Left lung (tissue), 4 donors: ENCODE measurements at regions not wholly inside any gene's neighbourhood (a gene's known extent, or its start where the extent isn't known, plus 50 kb on each side); places are given as distances from the start of the nearest gene placed in this dataset.

Experiments
- ATAC-seq: fragments of 200-7000 bp; cut with Tn5 transposase; one replicate; pipeline ENCODE4 v1.9.1; 2020; ENCODE audit warnings: moderate library complexity
- DNase-seq, 4 donors: peaks; one replicate each; pipeline ENCODE4 v3.0.0-alpha.2; 2013 to 2020
- H3K27ac ChIP-seq, 2 donors: fragments of 200-600 bp; sonication (generic) in 1 of 2; one replicate each; pipeline versions ENCODE4 v1.5.0 to v1.8.0; 2020 to 2021
- H3K27me3 ChIP-seq, 2 donors: fragments of 200-600 bp; sonication (generic) in 1 of 2; one replicate each; pipeline versions ENCODE4 v1.5.0 to v1.8.0; 2020 to 2021
- H3K36me3 ChIP-seq, 2 donors: fragments of 200-600 bp; sonication (generic) in 1 of 2; one replicate each; pipeline versions ENCODE4 v1.5.0 to v1.8.0; 2020 to 2021
- H3K4me1 ChIP-seq, 2 donors: fragments of 200-600 bp; one replicate each; pipeline ENCODE4 v1.8.0; 2021
- H3K4me3 ChIP-seq, 2 donors: fragments of 200-600 bp; sonication (generic) in 1 of 2; one replicate each; pipeline versions ENCODE4 v1.5.0 to v1.8.0; 2020 to 2021; ENCODE audit warnings: mild to moderate bottlenecking in 1 of 2
- H3K9me3 ChIP-seq, 2 donors: fragments of 200-600 bp; sonication (generic) in 1 of 2; one replicate each; pipeline versions ENCODE4 v1.5.0 to v1.8.0; 2020 to 2021
- intact Hi-C, 2 donors: fragments of 100-400 bp; cut with DNase I; formaldehyde crosslinking; loops; one replicate each; pipeline versions ENCODE4 v1.11.2 to v1.14.2; 2022
- TF ChIP-seq, protein P1 (sequence below), 2 donors: fragments of 200-600 bp; sonication (generic) in 1 of 2; IDR thresholded peaks; one replicate each; pipeline versions ENCODE4 v1.5.0 to v1.8.0; 2021; ENCODE audit warnings: antibody characterized with exemption in 2 of 2
- donor health status: DM: no; HTN: yes; CAD: no.
- donor health status: DM: no; HTN: no; CAD: no.

DNA sequence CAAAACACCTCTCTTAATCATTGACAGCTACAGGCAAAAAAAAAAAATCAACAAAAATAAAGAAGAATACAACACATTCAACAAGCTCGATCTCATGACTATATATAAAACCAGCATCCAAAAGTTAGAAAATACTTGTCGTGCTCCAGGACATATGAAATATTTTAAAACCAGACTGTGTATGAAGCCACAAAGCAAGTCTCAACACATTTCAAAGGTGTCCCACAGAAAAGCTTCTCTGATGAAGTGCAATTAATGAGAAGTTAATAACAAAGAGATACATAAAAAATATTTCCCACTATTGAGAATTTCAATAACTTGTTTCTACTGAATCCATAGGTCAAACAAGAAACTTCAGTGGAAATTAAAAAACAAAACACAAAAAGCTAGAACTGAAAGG is 178.7 kb downstream of the PLK2 start:
- ATAC-seq, result no peak

DNA sequence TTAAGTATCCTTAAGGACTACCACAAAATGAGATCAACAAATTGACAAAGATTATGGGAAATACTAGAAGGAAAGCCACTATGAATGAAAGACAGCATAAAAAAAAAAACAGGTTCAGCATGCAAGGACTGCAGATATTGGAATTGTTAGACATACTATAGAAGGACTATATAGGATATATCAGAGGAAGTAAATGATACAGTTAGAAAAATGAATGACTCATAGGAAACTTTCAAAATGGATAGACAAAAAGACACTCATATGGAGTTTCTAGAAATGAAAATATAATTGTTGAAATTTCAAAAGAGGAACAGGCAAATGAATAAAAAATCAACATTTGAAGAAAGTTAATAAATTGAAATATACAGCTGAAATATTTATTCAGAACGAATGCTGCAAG is 180.6 kb downstream of the PLK2 start:
- H3K27ac ChIP-seq, result no peak overlapping the region
- no peaks in the 10 kb centered on the region for H3K4me1 ChIP-seq
- no peaks in the 10 kb centered on the region for H3K36me3 ChIP-seq
- no peak overlapping the region for H3K4me3 ChIP-seq
- intact Hi-C loops, result no loop called here
- ATAC-seq, result no peak
- no peak for DNase-seq
- no peaks in the 10 kb centered on the region for H3K27me3 ChIP-seq
- TF ChIP-seq, protein P1, sequence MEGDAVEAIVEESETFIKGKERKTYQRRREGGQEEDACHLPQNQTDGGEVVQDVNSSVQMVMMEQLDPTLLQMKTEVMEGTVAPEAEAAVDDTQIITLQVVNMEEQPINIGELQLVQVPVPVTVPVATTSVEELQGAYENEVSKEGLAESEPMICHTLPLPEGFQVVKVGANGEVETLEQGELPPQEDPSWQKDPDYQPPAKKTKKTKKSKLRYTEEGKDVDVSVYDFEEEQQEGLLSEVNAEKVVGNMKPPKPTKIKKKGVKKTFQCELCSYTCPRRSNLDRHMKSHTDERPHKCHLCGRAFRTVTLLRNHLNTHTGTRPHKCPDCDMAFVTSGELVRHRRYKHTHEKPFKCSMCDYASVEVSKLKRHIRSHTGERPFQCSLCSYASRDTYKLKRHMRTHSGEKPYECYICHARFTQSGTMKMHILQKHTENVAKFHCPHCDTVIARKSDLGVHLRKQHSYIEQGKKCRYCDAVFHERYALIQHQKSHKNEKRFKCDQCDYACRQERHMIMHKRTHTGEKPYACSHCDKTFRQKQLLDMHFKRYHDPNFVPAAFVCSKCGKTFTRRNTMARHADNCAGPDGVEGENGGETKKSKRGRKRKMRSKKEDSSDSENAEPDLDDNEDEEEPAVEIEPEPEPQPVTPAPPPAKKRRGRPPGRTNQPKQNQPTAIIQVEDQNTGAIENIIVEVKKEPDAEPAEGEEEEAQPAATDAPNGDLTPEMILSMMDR (IDR thresholded peaks at IDR 0.05), result no peak
- peaks cover 0 to 4% of the 10 kb centered on the region in 2 donors for H3K9me3 ChIP-seq

More for the DNA sequence above, 178.7 kb downstream of the PLK2 start:
- H3K9me3 ChIP-seq, result peaks cover 0 to 4% of the 10 kb centered on the region in 2 donors
- no peak overlapping the region for H3K27ac ChIP-seq
- DNase-seq, result no peak
- no peaks in the 10 kb centered on the region for H3K36me3 ChIP-seq
- no peaks in the 10 kb centered on the region for H3K4me1 ChIP-seq
- intact Hi-C loops, result no loop called here
- no peaks in the 10 kb centered on the region for H3K27me3 ChIP-seq
- TF ChIP-seq, protein P1 (IDR thresholded peaks at IDR 0.05), result no peak
- no peak overlapping the region for H3K4me3 ChIP-seq

DNA sequence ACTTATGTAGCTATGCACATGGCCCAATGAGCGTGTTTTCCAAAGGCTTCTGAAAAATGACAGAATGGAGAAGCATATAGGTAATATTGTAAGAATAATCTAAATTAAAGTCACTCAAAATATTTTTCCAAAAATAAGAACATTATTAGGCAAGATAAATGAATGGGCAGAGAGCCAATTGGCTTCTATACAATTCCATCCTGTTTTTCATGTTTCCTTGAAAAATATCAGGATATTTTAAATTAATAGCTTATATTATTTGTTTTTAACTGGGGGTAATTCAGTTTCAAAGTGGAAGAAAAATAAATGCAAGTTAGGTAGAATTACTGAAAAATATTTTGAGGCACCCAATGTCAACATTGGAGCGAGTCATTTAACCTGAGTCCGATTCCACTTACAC is 183.5 kb downstream of the PLK2 start:
- no peaks in the 10 kb centered on the region for H3K36me3 ChIP-seq
- H3K27ac ChIP-seq, result no peak overlapping the region
- intact Hi-C loops, result no loop called here
- H3K27me3 ChIP-seq, result no peaks in the 10 kb centered on the region
- no peaks in the 10 kb centered on the region for H3K4me1 ChIP-seq
- TF ChIP-seq, protein P1 (IDR thresholded peaks at IDR 0.05), result no peak
- no peak for DNase-seq
- H3K9me3 ChIP-seq, result peaks cover 0 to 4% of the 10 kb centered on the region in 2 donors
- no peak for ATAC-seq
- H3K4me3 ChIP-seq, result no peak overlapping the region

DNA sequence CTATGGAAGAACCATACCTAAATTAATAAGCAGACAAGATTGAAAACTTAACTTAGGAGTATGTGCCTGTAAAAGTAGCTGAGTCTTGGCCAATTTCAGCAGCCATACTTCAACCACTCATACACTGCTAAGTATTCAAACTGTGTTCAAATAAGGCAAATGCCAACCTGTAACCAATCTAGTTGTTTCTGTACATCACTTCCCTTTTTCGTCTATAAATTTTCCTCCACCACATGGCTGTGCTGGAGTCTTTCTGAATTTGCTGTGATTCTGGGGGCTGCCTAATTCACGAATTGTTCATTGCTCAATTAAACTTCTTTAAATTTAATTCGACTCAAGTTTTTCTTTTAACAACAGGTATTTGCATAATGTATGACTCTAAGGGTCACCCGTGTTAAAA is 184.4 kb downstream of the PLK2 start:
- Histone ChIP-seq H3K4me1 (no peaks in the 10 kb centered on the region), H3K4me3 (no peak overlapping the region), H3K36me3 (no peaks in the 10 kb centered on the region), H3K27ac (no peak overlapping the region), H3K27me3 (no peaks in the 10 kb centered on the region), H3K9me3 (peaks cover 0 to 4% of the 10 kb centered on the region in 2 donors)
- intact Hi-C loops, result no loop called here
- TF ChIP-seq, protein P1 (IDR thresholded peaks at IDR 0.05), result no peak
- no peak for DNase-seq
- no peak for ATAC-seq

DNA sequence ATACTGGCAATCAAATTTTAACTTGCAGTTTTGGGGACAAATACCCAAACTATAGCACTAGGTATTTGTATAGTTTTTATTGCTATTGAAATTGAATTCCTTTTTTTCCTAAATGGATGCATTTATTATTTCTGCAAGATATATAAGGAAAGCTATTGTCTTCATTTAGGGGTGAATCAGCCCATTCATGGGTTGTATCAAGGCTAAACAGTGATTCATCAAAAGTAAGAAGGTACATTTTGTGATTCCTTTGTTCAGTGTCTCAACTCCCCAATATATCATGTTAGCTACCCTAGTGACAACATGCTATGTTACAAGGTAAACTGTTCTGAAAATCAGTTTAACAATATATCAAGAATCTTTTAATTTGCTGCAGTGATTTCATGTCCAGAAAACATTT is 185.7 kb downstream of the PLK2 start:
- intact Hi-C loops, result no loop called here
- Histone ChIP-seq H3K27ac (no peak overlapping the region), H3K4me1 (no peaks in the 10 kb centered on the region), H3K36me3 (no peaks in the 10 kb centered on the region), H3K27me3 (no peaks in the 10 kb centered on the region), H3K9me3 (peaks cover 0 to 4% of the 10 kb centered on the region in 2 donors), H3K4me3 (no peak overlapping the region)
- TF ChIP-seq, protein P1 (IDR thresholded peaks at IDR 0.05), result no peak
- DNase-seq (no peak), ATAC-seq (no peak)
